HFF-Myc (cell line): ENCODE measurements at regions not wholly inside any gene's neighbourhood (a gene's known extent, or its start where the extent isn't known, plus 50 kb on each side); places are given as distances from the start of the nearest gene placed in this dataset.
"Not testable (repeated sequence)": the region's sequence is repeated elsewhere in the genome, so short reads cannot be mapped to it uniquely, and the experiment has no call there.

Source experiments
- DNase-seq: peaks from one replicate; pipeline ENCODE4 v3.0.0-alpha.2; 2011; ENCODE audit warnings: low read depth; ENCODE audit errors: extremely low read depth
- H3K4me3 ChIP-seq: replicated peaks from 2 replicates; pipeline ENCODE4 v1.5.1; 2011; ENCODE audit warnings: low read depth, mild to moderate bottlenecking, control low read depth, low read length
- CTCF ChIP-seq: IDR thresholded peaks from 2 replicates; pipeline ENCODE4 v1.5.1; 2012; ENCODE audit warnings: mild to moderate bottlenecking, low read depth, low read length, control low read depth; ENCODE audit errors: missing control alignments

- no peak for DNase-seq
- no peak for TF ChIP-seq CTCF
- no peak overlapping the region for H3K4me3 ChIP-seq
Observed at GRCh38 chr11:109519253-109519652, 97.3 kb downstream of the C11orf87 start.

GRCh38 chr11:109521571-109522086 is 99.6 kb downstream of the C11orf87 start:
- no peak for DNase-seq
- TF ChIP-seq CTCF = no peak
- no peak overlapping the region for H3K4me3 ChIP-seq

- no peak for DNase-seq
- H3K4me3 ChIP-seq = no peak overlapping the region
- no peak for TF ChIP-seq CTCF
Observed at GRCh38 chr11:109522116-109522755, 100.2 kb downstream of the C11orf87 start.

GRCh38 chr11:109525636-109526035 is 103.6 kb downstream of the C11orf87 start:
- not testable (repeated sequence) for H3K4me3 ChIP-seq, DNase-seq

GRCh38 chr11:109526061-109526460 is 104.1 kb downstream of the C11orf87 start:
- H3K4me3 ChIP-seq = no peak overlapping the region
- TF ChIP-seq CTCF = no peak
- DNase-seq = no peak

GRCh38 chr11:109526931-109527330 is 104.9 kb downstream of the C11orf87 start:
- no peak overlapping the region for H3K4me3 ChIP-seq
- no peak for DNase-seq
- no peak for TF ChIP-seq CTCF

- DNase-seq = no peak
- no peak for TF ChIP-seq CTCF
- no peak overlapping the region for H3K4me3 ChIP-seq
Observed at GRCh38 chr11:109527496-109527895, 105.5 kb downstream of the C11orf87 start.
